ENCODE measurements at regions not wholly inside any gene's neighbourhood (a gene's known extent, or its start where the extent isn't known, plus 50 kb on each side); places are given as distances from the start of the nearest gene placed in this dataset.

DNA sequence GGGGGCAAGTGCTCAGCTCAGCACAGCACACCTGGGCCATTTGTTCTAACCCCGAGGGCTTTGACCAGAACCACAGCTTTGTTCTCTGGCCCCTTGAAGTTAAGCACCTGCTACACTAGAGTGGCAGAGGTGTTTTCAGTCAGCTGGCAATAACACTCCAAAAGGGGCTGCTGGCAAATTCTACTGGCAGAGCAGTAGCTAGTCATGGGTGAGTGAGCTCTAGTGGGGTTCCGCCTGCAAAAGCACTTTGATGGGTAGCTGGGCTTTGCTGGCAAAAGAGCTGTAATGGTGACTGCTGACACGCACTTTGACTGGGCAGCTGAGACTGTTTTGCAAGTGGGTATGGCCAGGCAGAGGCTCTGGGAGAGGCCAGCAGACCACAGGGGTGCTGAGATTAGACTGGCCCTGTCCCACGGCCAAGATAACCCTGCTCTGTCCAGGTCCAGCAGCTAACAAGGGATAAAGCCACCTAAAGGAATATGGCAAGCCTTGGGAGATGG lies 65.2 kb upstream of the TENT5D start:
- H3K9me2 ChIP-seq (ENCODE audit: insufficient read depth): no peaks in the 10 kb centered on the region
- H2AFZ ChIP-seq: no peak overlapping the region
- TF ChIP-seq EZH2 (IDR thresholded peaks at IDR 0.05; ENCODE audit: low read depth): no peak
- TF ChIP-seq, protein P1, sequence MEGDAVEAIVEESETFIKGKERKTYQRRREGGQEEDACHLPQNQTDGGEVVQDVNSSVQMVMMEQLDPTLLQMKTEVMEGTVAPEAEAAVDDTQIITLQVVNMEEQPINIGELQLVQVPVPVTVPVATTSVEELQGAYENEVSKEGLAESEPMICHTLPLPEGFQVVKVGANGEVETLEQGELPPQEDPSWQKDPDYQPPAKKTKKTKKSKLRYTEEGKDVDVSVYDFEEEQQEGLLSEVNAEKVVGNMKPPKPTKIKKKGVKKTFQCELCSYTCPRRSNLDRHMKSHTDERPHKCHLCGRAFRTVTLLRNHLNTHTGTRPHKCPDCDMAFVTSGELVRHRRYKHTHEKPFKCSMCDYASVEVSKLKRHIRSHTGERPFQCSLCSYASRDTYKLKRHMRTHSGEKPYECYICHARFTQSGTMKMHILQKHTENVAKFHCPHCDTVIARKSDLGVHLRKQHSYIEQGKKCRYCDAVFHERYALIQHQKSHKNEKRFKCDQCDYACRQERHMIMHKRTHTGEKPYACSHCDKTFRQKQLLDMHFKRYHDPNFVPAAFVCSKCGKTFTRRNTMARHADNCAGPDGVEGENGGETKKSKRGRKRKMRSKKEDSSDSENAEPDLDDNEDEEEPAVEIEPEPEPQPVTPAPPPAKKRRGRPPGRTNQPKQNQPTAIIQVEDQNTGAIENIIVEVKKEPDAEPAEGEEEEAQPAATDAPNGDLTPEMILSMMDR (conservative IDR thresholded peaks at IDR 0.05): no peak
- H3K4me1 ChIP-seq (replicated peaks; ENCODE audit: insufficient read depth): no peaks in the 10 kb centered on the region
- no peak for DNase-seq
- POLR2A ChIA-PET (ENCODE audit: unreplicated experiment): no interaction called here
- H3K79me2 ChIP-seq (ENCODE audit: low read depth): no peaks in the 10 kb centered on the region
- no TSS peak for BruUV-seq (replicated peaks)
- no peaks in the 10 kb centered on the region for H3K27me3 ChIP-seq (ENCODE audit: insufficient read depth, low read depth)
- H3K4me3 ChIP-seq: no peak overlapping the region
- no peak overlapping the region for H3K4me2 ChIP-seq
- CTCF ChIA-PET: no interaction called here
- H3F3A ChIP-seq (ENCODE audit: insufficient read depth, low read depth): no peaks in the 10 kb centered on the region
- H3K27ac ChIP-seq: no peak overlapping the region
- no peaks in the 10 kb centered on the region for H4K20me1 ChIP-seq (ENCODE audit: insufficient read depth)
- intact Hi-C loops (cut with micrococcal nuclease; ENCODE audit: unreplicated experiment): no loop called here
- no peaks in the 10 kb centered on the region for H3K36me3 ChIP-seq (ENCODE audit: low read depth)
- H3K9me3 ChIP-seq (ENCODE audit: insufficient read depth, low read depth): no peaks in the 10 kb centered on the region
